ENCODE measurements at regions not wholly inside any gene's neighbourhood (a gene's known extent, or its start where the extent isn't known, plus 50 kb on each side); places are given as distances from the start of the nearest gene placed in this dataset.

DNA sequence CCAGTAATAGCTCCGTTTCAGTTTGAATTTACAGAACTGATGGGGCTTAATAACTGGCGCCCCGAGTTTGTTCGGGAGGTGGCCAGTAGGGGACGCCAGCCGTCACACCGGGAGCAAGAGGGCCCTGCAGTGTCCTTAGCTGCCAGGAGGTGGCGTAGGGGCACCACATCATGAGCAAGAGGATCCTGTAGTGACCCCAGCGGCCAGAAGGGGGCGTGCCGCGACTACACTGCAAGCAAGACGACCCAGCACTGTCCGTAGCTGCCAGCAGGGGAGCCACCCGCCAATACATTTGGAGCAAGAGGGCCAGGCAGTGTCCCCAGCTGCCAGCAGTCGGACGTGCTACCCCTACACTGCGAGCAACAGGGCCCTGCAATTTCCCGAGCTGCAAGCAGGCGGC lies 663.7 kb upstream of the B3GAT1 start:
- Histone ChIP-seq H3K36me3 (no peaks in the 10 kb centered on the region), H3K4me3 (no peak overlapping the region), H3K27me3 (no peaks in the 10 kb centered on the region), H3K9me3 (peaks cover 0 to 3% of the 10 kb centered on the region in 2 donors), H3K4me1 (no peaks in the 10 kb centered on the region), H3K27ac (no peak overlapping the region)
- DNase-seq (no peak), ATAC-seq (peak; percentile 61)
- intact Hi-C loops (cut with DNase I) = no loop called here
- TF ChIP-seq, protein P1, sequence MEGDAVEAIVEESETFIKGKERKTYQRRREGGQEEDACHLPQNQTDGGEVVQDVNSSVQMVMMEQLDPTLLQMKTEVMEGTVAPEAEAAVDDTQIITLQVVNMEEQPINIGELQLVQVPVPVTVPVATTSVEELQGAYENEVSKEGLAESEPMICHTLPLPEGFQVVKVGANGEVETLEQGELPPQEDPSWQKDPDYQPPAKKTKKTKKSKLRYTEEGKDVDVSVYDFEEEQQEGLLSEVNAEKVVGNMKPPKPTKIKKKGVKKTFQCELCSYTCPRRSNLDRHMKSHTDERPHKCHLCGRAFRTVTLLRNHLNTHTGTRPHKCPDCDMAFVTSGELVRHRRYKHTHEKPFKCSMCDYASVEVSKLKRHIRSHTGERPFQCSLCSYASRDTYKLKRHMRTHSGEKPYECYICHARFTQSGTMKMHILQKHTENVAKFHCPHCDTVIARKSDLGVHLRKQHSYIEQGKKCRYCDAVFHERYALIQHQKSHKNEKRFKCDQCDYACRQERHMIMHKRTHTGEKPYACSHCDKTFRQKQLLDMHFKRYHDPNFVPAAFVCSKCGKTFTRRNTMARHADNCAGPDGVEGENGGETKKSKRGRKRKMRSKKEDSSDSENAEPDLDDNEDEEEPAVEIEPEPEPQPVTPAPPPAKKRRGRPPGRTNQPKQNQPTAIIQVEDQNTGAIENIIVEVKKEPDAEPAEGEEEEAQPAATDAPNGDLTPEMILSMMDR (IDR thresholded peaks at IDR 0.05) = peak; percentile 21 to 33

DNA sequence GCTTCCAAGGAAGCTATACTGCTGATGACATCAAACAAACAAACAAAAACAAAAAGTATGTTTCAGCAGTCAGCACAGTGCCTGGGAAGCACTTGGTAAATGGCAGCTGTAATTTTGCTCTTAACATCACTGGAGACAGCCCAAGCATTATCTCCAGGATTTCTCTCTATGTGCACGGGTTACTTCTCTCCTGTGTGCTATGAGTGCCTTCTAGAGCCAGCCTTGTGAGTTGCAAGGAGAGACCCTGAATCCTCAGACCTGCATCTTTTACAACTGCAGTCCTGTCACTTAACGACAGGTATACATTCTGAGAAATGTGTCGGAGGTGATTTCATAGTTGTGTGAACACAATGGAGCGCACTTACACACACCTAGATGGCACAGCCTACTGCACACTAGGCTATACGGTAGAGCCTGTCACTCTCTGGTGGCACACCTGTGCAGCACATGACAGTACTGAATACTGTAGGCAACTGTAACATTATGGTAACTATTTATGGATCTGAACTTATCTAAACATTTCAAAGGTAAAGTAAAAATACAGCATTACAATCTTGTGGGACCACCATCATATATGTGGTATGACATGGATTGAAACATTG lies 662.5 kb upstream of the B3GAT1 start:
- TF ChIP-seq, protein P1 (IDR thresholded peaks at IDR 0.05) = no peak
- H3K27ac ChIP-seq = no peak overlapping the region
- no peak for DNase-seq
- no peaks in the 10 kb centered on the region for H3K4me1 ChIP-seq
- peak; percentile 24 for ATAC-seq
- peaks cover 0 to 3% of the 10 kb centered on the region in 2 donors for H3K9me3 ChIP-seq
- H3K27me3 ChIP-seq = no peaks in the 10 kb centered on the region
- no peak overlapping the region for H3K4me3 ChIP-seq
- H3K36me3 ChIP-seq = no peaks in the 10 kb centered on the region
- intact Hi-C loops (cut with DNase I) = no loop called here

DNA sequence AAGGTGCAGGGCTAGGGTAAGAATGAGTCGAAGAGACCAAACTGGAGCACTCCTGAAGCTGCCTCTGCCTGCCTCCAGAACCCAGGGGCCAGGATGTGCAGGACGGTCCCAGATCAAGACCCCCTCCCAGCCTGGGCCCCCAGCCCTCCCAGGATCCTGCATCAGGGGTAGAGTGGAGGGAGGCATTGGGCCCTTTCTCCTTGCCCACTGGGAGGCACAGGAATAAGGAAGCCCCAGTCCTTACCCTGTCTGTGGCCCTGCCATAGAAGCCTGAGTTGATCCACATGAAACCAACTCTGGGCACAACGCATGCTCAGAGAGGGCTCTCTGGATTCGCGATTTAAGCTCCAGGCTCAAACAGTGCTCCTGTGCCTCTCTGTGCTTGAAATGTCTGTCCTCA lies 661.8 kb upstream of the B3GAT1 start:
- ATAC-seq = no peak
- Histone ChIP-seq H3K27ac (no peak overlapping the region), H3K36me3 (no peaks in the 10 kb centered on the region), H3K4me1 (no peaks in the 10 kb centered on the region), H3K4me3 (no peak overlapping the region), H3K9me3 (peaks cover 0 to 3% of the 10 kb centered on the region in 2 donors), H3K27me3 (no peaks in the 10 kb centered on the region)
- TF ChIP-seq, protein P1 (IDR thresholded peaks at IDR 0.05) = no peak
- no peak for DNase-seq
- intact Hi-C loops (cut with DNase I) = no loop called here

DNA sequence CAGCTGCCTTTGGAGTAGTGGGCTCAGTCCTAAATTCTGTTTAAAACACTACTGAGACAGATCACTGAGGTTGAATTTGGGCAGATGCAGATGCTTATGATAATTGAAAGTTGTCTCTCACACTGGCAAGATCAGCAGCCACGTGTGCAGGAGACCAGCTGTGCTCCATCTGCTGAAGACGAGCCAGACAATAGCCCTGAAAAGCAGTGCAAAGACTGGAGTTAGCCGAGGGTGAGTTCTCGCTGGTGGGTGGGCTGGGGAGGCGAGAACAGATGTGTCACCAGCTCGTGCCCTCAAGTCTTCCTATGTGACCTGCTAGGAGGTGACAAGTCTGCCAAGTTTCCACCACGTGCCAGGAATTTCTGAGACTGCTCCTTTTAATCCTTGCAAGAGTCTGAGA lies 661.3 kb upstream of the B3GAT1 start:
- intact Hi-C loops (cut with DNase I) = no loop called here
- H3K27me3 ChIP-seq = no peaks in the 10 kb centered on the region
- H3K36me3 ChIP-seq = no peaks in the 10 kb centered on the region
- H3K4me3 ChIP-seq = no peak overlapping the region
- ATAC-seq = no peak
- no peak for DNase-seq
- H3K9me3 ChIP-seq = peaks cover 0 to 3% of the 10 kb centered on the region in 2 donors
- H3K4me1 ChIP-seq = no peaks in the 10 kb centered on the region
- H3K27ac ChIP-seq = no peak overlapping the region
- TF ChIP-seq, protein P1 (IDR thresholded peaks at IDR 0.05) = no peak

DNA sequence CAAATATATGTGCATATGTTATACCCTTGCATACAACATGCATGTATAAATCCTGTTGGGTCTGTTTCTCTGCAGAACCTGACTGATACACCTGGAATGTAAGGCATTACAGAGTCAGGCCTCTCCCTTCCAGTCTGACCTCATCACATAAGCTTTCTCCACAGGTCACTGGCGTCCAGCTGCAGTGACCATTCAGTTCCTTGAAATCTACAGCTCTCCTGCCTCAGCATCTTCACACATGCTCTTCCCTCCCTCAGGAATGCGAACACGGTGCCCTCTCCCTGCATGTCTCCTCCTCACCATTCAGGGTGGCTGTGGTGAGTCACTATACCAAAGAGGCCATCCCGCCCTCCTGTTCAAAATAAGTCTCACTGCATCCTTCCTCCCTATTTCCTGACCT lies 657.8 kb upstream of the B3GAT1 start:
- Histone ChIP-seq H3K4me3 (no peak overlapping the region), H3K4me1 (no peaks in the 10 kb centered on the region), H3K36me3 (no peaks in the 10 kb centered on the region), H3K9me3 (no peaks in the 10 kb centered on the region), H3K27ac (no peak overlapping the region), H3K27me3 (no peaks in the 10 kb centered on the region)
- intact Hi-C loops (cut with DNase I) = no loop called here
- TF ChIP-seq, protein P1 (IDR thresholded peaks at IDR 0.05) = no peak
- DNase-seq = no peak
- ATAC-seq = no peak

Measured in left lung (tissue), 4 donors.